GM12878 (cell line): ENCODE measurements at regions not wholly inside any gene's neighbourhood (a gene's known extent, or its start where the extent isn't known, plus 50 kb on each side); places are given as distances from the start of the nearest gene placed in this dataset.

ENCODE experiments used
- ATAC-seq: fragments of 200-7000 bp; cut with Tn5 transposase; 3 replicates; pipeline ENCODE4 v1.9.1; 2020; ENCODE audit warnings: mild to moderate bottlenecking, moderate library complexity
- BruUV-seq: library from RNA; stranded (reverse); fragments of 400-500 nt; replicated peaks from 2 replicates; lab custom pipeline; 2021; lab: Mats Ljungman, UMichigan
- CTCF ChIA-PET: fragments of 300-600 bp; sonication (Branson Sonifier 250); formaldehyde crosslinking; extraction: SDS; loops from one replicate; lab custom pipeline; 2021; ENCODE audit warnings: inconsistent platforms; lab: Yijun Ruan, JAX
- POLR2A ChIA-PET: fragments of 350-600 bp; formaldehyde crosslinking; extraction: SDS; loops from one replicate; lab custom pipeline; 2021; ENCODE audit warnings: inconsistent platforms; lab: Charles Lee
- RAD21 ChIA-PET: fragments of 300-600 bp; sonication (Branson Sonifier 250); formaldehyde crosslinking; loops from one replicate; lab custom pipeline; 2023; ENCODE audit warnings: antibody characterized with exemption; ENCODE audit not compliant: unreplicated experiment; lab: Charles Lee
- SMC1A ChIA-PET: fragments of 300-600 bp; sonication (Branson Sonifier 250); formaldehyde crosslinking; loops from one replicate; lab custom pipeline; 2023; ENCODE audit not compliant: unreplicated experiment, uncharacterized antibody; lab: Charles Lee
- DNase-seq: peaks from one replicate; pipeline ENCODE4 v3.0.0-alpha.2; 2011; ENCODE audit warnings: low read depth, low spot score
- FAIRE-seq: peaks from 3 replicates; lab custom pipeline; 2011; peaks lifted over from hg19 to GRCh38; lab: Jason Lieb, UNC
- H2AFZ ChIP-seq: 2 replicates; pipeline ENCODE4 v1.6.0; 2011; ENCODE audit warnings: low read depth, low read length, control low read depth; ENCODE audit not compliant: control insufficient read depth
- H3K27ac ChIP-seq: 2 replicates; pipeline ENCODE4 v1.5.1; 2011; ENCODE audit warnings: control low read depth; ENCODE audit not compliant: control insufficient read depth, insufficient read depth
- H3K27me3 ChIP-seq, 2 experiments: replicated peaks in 1 of 2; 2 replicates each; pipeline versions ENCODE4 v1.6.0 to v1.6.1; 2011; ENCODE audit warnings: low read length in 1 of 2; ENCODE audit not compliant: control insufficient read depth in 2 of 2, insufficient read depth in 2 of 2
- H3K36me3 ChIP-seq, 2 experiments: 2 replicates each; pipeline ENCODE4 v1.5.1; 2011; ENCODE audit warnings: low read length in 1 of 2; ENCODE audit not compliant: control insufficient read depth in 2 of 2, insufficient read depth in 2 of 2
- H3K4me1 ChIP-seq: 2 replicates; pipeline ENCODE4 v1.6.1; 2011; ENCODE audit warnings: mild to moderate bottlenecking, low read length, moderate library complexity, mixed read lengths; ENCODE audit not compliant: control insufficient read depth, insufficient read depth
- H3K4me2 ChIP-seq: 2 replicates; pipeline ENCODE4 v1.6.0; 2011; ENCODE audit warnings: control low read depth; ENCODE audit not compliant: control insufficient read depth, insufficient read depth
- H3K4me3 ChIP-seq: fragments of 200-600 bp; sonication (generic); 2 replicates; pipeline ENCODE4 v1.5.1; 2016
- H3K79me2 ChIP-seq: 2 replicates; pipeline ENCODE4 v1.6.0; 2011; ENCODE audit warnings: low read length; ENCODE audit not compliant: control insufficient read depth, insufficient read depth
- H3K9ac ChIP-seq: 2 replicates; pipeline ENCODE4 v1.8.0; 2011; ENCODE audit warnings: low read length, control low read depth, mixed read lengths; ENCODE audit not compliant: control insufficient read depth, insufficient read depth
- H3K9me3 ChIP-seq: replicated peaks from 3 replicates; pipeline ENCODE4 v1.5.1; 2011; ENCODE audit warnings: mild to moderate bottlenecking, low read length; ENCODE audit not compliant: control insufficient read depth, insufficient read depth
- H4K20me1 ChIP-seq: 2 replicates; pipeline ENCODE4 v1.6.0; 2011; ENCODE audit not compliant: control insufficient read depth, insufficient read depth
- ATF7 ChIP-seq: fragments of 450-650 bp; IDR thresholded peaks from 2 replicates; pipeline ENCODE4 v1.6.1; 2016; ENCODE audit warnings: low read depth, mild to moderate bottlenecking
- HDAC6 ChIP-seq: fragments of 200-600 bp; sonication (generic); IDR thresholded peaks from one replicate; pipeline ENCODE4 v1.8.0; 2017; ENCODE audit warnings: antibody characterized with exemption; ENCODE audit not compliant: unreplicated experiment
- MEF2A ChIP-seq: IDR thresholded peaks from 2 replicates; pipeline ENCODE4 v1.6.1; 2011; ENCODE audit warnings: low read depth, mild to moderate bottlenecking, low read length, moderate library complexity; ENCODE audit not compliant: insufficient read depth
- NFIC ChIP-seq: IDR thresholded peaks from 2 replicates; pipeline ENCODE4 v1.6.1; 2012; ENCODE audit warnings: low read depth, mild to moderate bottlenecking, inconsistent platforms, low read length, moderate library complexity
- SKIL ChIP-seq: fragments of 450-650 bp; IDR thresholded peaks from 2 replicates; pipeline ENCODE4 v1.6.1; 2017; ENCODE audit warnings: mild to moderate bottlenecking, low read depth, inconsistent platforms; ENCODE audit not compliant: poor library complexity, severe bottlenecking
- WGBS: methylation state at CpG from one replicate; pipeline ENCODE4 v1.1.6; 2016; ENCODE audit warnings: low lambda C conversion rate; ENCODE audit not compliant: insufficient replicate concordance, insufficient coverage; ENCODE audit errors: missing lambda C conversion rate; 5-methylcytosine and 5-hydroxymethylcytosine counted together
- in situ Hi-C: fragments of 300-500 bp; cut with MboI; formaldehyde crosslinking; loops from 9 replicates; pipeline ENCODE4 v1.14.3; 2018; ENCODE audit warnings: mixed read lengths
- intact Hi-C: fragments of 100-400 bp; cut with micrococcal nuclease; formaldehyde crosslinking; loops from one replicate; pipeline ENCODE4 v1.14.2; 2022; ENCODE audit not compliant: unreplicated experiment

- TF ChIP-seq SKIL: no peak
- TF ChIP-seq MEF2A: 0 out of 2 replicates have a peak, but pooled peaks have one; percentile 5
- 0 out of 2 replicates have a peak, but pooled peaks have one; percentile 27 for TF ChIP-seq NFIC
Observed at GRCh38 chr2:144572977-144573376, 53.1 kb upstream of the ZEB2 start (continued).

GRCh38 chr2:144571770-144572169, 51.9 kb upstream of the ZEB2 start:
- H3K79me2 ChIP-seq: no peaks in the 10 kb centered on the region
- H3K36me3 ChIP-seq: no peaks in the 10 kb centered on the region
- H3K4me2 ChIP-seq: no peak overlapping the region
- in situ Hi-C loops (no loop called here), intact Hi-C loops (no loop called here)
- no peaks in the 10 kb centered on the region for H4K20me1 ChIP-seq
- H3K4me3 ChIP-seq: no peak overlapping the region
- no peak for FAIRE-seq
- no peak for ATAC-seq
- no peak for DNase-seq
- ChIA-PET POLR2A (no interaction called here), SMC1A (interaction anchor here (0.8 to 1.5 kb wide), 5 partner anchors 10 to 497 kb away, joined by 3 to 5 read pairs (median 3); no protein-coding TSS in a partner anchor), CTCF (interaction anchor here (2.4 kb wide), 1 partner anchor 9 kb away, joined by 6 read pairs; no protein-coding TSS in a partner anchor), RAD21 (no interaction called here)
- no peak overlapping the region for H3K9ac ChIP-seq
- no peak overlapping the region for H3K27ac ChIP-seq
- peaks cover 0 to 2% of the 10 kb centered on the region in 2 experiments; a peak in 1 of 4 replicates for H3K27me3 ChIP-seq
- BruUV-seq: no TSS peak
- no peaks in the 10 kb centered on the region; the same call in 2 of the 3 replicates for H3K9me3 ChIP-seq
- H2AFZ ChIP-seq: no peak overlapping the region
- H3K4me1 ChIP-seq: no peaks in the 10 kb centered on the region
- no peak for TF ChIP-seq HDAC6
- TF ChIP-seq ATF7: peak; percentile 42; the same call in 1 of the 2 replicates
- 77% methylated on average over 1 of the region's 1 CpG for WGBS
